GM13976 (cell line): ENCODE measurements at regions not wholly inside any gene's neighbourhood (a gene's known extent, or its start where the extent isn't known, plus 50 kb on each side); places are given as distances from the start of the nearest gene placed in this dataset.

Experiments
- DNase-seq: peaks from one replicate; pipeline ENCODE4 v3.0.0; 2012; ENCODE audit warnings: low spot score
- CTCF ChIP-seq: IDR thresholded peaks from 2 replicates; pipeline ENCODE4 v1.5.1; 2012; ENCODE audit warnings: borderline replicate concordance, mild to moderate bottlenecking; ENCODE audit not compliant: insufficient read depth; ENCODE audit errors: extremely low read depth, missing control alignments, control extremely low read depth
- in situ Hi-C: fragments of 300-500 bp; cut with MboI; formaldehyde crosslinking; loops from one replicate; pipeline ENCODE4 v1.12.0; 2022; ENCODE audit warnings: low sequenced_read_pairs, mixed read lengths, inconsistent platforms; ENCODE audit not compliant: unreplicated experiment

- no peak for DNase-seq
- TF ChIP-seq CTCF = no peak
- in situ Hi-C loops = no loop called here
These were observed 1354.4 kb downstream of the TBC1D22A start for GRCh38 chr22:48116871-48117270.

- no peak for DNase-seq
- TF ChIP-seq CTCF = no peak
- in situ Hi-C loops = no loop called here
These were observed 1350.5 kb downstream of the TBC1D22A start for GRCh38 chr22:48112687-48113521.

- TF ChIP-seq CTCF = no peak
- no peak for DNase-seq
- in situ Hi-C loops = no loop called here
These were observed 1344.3 kb downstream of the TBC1D22A start for GRCh38 chr22:48106715-48107259.

- DNase-seq = no peak
- in situ Hi-C loops = no loop called here
- no peak for TF ChIP-seq CTCF
These were observed 1343.8 kb downstream of the TBC1D22A start for GRCh38 chr22:48106215-48106614.

GRCh38 chr22:48105259-48105658 is 1342.8 kb downstream of the TBC1D22A start:
- TF ChIP-seq CTCF = no peak
- DNase-seq = no peak
- in situ Hi-C loops = no loop called here

GRCh38 chr22:48104766-48105165 is 1342.3 kb downstream of the TBC1D22A start:
- in situ Hi-C loops = no loop called here
- DNase-seq = no peak
- no peak for TF ChIP-seq CTCF
